Psoas muscle (tissue), 7 donors: ENCODE measurements at regions not wholly inside any gene's neighbourhood (a gene's known extent, or its start where the extent isn't known, plus 50 kb on each side); places are given as distances from the start of the nearest gene placed in this dataset.

Experiments used
- ATAC-seq, 4 donors: fragments of 200-7000 bp; cut with Tn5 transposase; one replicate each; pipeline ENCODE4 v1.9.1; 2020; ENCODE audit warnings: moderate library complexity in 3 of 4, mild to moderate bottlenecking in 2 of 4
- DNase-seq, 2 donors: peaks; one replicate each; pipeline ENCODE4 v3.0.0-alpha.2; 2020
- H3K27ac ChIP-seq: fragments of 200-600 bp; one replicate; pipeline ENCODE4 v1.8.0; 2022
- H3K27me3 ChIP-seq, 3 donors: fragments of 200-600 bp in 1 of 3; one replicate each; pipeline versions ENCODE4 v1.6.1 to v1.8.0; 2013 to 2022; ENCODE audit warnings: low read length in 2 of 3, mild to moderate bottlenecking in 2 of 3, moderate library complexity in 1 of 3; ENCODE audit not compliant: insufficient read depth in 3 of 3
- H3K36me3 ChIP-seq, 2 donors: fragments of 200-600 bp in 1 of 2; one replicate each; pipeline versions ENCODE4 v1.6.1 to v1.8.0; 2013 to 2022; ENCODE audit warnings: low read depth in 1 of 2, mild to moderate bottlenecking in 1 of 2, moderate library complexity in 1 of 2; ENCODE audit not compliant: insufficient read depth in 1 of 2
- H3K4me1 ChIP-seq: fragments of 200-600 bp; one replicate; pipeline ENCODE4 v1.8.0; 2022
- H3K4me3 ChIP-seq: fragments of 200-600 bp; one replicate; pipeline ENCODE4 v1.8.0; 2022; ENCODE audit warnings: mild to moderate bottlenecking
- H3K9me3 ChIP-seq: fragments of 200-600 bp; one replicate; pipeline ENCODE4 v1.8.0; 2022
- WGBS, 3 donors: extraction: QIAGEN DNeasy Blood & Tissue Kit; methylation state at CpG; one replicate each; pipeline versions ENCODE4 v1.1.6 to v1.1.7; 2013; 5-methylcytosine and 5-hydroxymethylcytosine counted together
- intact Hi-C, 2 donors: fragments of 100-400 bp; cut with DNase I; formaldehyde crosslinking; loops; one replicate each; pipeline versions ENCODE4 v1.11.0 to v1.14.2; 2022
- TF ChIP-seq, protein P1 (sequence below): fragments of 200-600 bp; IDR thresholded peaks from one replicate; pipeline ENCODE4 v1.8.0; 2022; ENCODE audit warnings: antibody characterized with exemption
- donor health status: healthy with polysubstance abuse.
- donor health status: DM: no; HTN: no; CAD: no; lungs with moderate emphysema.
- donor health status: Bipolar disorder and iron deficiency.
- donor health status: healthy.
- donor health status: DM: yes; HTN: yes; CAD: no.
- donor health status: DM: no; HTN: no; CAD: no.
- donor health status: DM: yes; HTN: yes; CAD: no.

DNA sequence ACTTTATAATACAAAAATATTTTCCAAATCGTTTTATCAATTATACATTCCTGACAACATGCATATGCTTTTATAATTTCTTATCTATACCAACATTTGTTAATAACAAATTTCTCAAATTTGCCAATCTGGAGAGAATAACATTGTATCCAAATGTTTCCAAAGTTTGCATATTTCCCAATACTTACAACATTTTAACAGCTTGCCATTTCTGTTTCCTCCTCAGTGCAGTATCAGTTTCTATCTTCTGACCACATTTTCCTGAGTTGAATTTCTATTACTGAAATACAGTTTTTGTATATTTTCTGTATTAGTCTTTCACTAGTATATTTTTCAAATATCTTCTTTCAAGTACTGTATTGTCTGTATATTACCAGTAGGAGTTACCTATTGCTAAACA is 1594.3 kb downstream of the PLA2G4A start:
- Histone ChIP-seq H3K27ac (no peak overlapping the region), H3K27me3 (no peaks in the 10 kb centered on the region), H3K9me3 (no peaks in the 10 kb centered on the region), H3K4me3 (no peak overlapping the region), H3K4me1 (no peaks in the 10 kb centered on the region), H3K36me3 (no peaks in the 10 kb centered on the region)
- DNase-seq (no peak), ATAC-seq (no peak)
- TF ChIP-seq, protein P1, sequence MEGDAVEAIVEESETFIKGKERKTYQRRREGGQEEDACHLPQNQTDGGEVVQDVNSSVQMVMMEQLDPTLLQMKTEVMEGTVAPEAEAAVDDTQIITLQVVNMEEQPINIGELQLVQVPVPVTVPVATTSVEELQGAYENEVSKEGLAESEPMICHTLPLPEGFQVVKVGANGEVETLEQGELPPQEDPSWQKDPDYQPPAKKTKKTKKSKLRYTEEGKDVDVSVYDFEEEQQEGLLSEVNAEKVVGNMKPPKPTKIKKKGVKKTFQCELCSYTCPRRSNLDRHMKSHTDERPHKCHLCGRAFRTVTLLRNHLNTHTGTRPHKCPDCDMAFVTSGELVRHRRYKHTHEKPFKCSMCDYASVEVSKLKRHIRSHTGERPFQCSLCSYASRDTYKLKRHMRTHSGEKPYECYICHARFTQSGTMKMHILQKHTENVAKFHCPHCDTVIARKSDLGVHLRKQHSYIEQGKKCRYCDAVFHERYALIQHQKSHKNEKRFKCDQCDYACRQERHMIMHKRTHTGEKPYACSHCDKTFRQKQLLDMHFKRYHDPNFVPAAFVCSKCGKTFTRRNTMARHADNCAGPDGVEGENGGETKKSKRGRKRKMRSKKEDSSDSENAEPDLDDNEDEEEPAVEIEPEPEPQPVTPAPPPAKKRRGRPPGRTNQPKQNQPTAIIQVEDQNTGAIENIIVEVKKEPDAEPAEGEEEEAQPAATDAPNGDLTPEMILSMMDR, result no peak
- 79 to 88% (median 82%) methylated on average over 1 of the region's 1 CpG for WGBS, 3 donors
- intact Hi-C loops, result no loop called here

DNA sequence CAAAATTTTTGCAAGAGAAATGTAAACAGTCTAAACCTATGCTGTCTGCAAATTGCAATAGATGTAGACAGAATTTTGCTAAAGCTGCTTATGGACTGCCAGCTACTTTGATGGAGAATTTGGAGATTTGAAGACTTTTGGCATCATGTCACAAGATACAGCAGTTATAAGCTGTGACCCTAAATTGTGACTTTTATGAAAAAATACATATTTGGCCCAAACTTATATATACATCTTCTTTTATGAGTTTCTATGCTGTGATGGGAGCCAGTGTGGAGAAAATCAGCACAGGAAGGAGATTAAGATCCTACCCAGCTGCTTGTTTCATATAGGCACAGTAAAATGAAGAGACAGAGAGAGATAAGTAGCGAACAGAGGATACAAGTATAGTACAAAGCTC is 1595.4 kb downstream of the PLA2G4A start:
- H3K4me1 ChIP-seq, result no peaks in the 10 kb centered on the region
- 81 to 96% (median 90%) methylated on average over 1 of the region's 1 CpG for WGBS, 3 donors
- TF ChIP-seq, protein P1, result no peak
- intact Hi-C loops, result no loop called here
- no peaks in the 10 kb centered on the region for H3K36me3 ChIP-seq
- H3K27me3 ChIP-seq, result no peaks in the 10 kb centered on the region
- ATAC-seq (no peak), DNase-seq (no peak)
- H3K27ac ChIP-seq, result no peak overlapping the region
- H3K9me3 ChIP-seq, result no peaks in the 10 kb centered on the region
- no peak overlapping the region for H3K4me3 ChIP-seq

DNA sequence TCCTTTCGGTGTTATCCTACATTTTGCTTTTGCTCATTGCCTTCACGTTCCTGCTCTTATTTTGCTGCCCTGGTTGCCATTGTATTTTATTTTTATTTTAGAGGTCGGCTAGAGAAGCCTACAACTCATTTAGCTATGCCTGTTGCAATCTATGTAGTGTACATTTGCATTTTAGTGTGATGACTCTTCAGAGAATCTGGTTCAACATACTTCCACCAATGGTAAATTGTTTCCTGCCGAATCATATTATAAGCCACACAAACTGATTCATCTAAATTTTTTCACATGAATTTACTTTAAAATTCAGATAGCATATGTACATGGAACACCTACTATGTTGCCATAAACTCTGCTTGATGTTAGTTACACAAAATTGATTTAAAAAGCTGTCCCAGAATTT is 1596.9 kb downstream of the PLA2G4A start:
- H3K27me3 ChIP-seq, result no peaks in the 10 kb centered on the region
- H3K4me3 ChIP-seq, result no peak overlapping the region
- H3K4me1 ChIP-seq, result no peaks in the 10 kb centered on the region
- no peak overlapping the region for H3K27ac ChIP-seq
- no peaks in the 10 kb centered on the region for H3K9me3 ChIP-seq
- ATAC-seq (no peak), DNase-seq (no peak)
- WGBS, 3 donors, result 49 to 58% (median 54%) methylated on average over 4 of the region's 4 CpGs
- no peaks in the 10 kb centered on the region for H3K36me3 ChIP-seq
- intact Hi-C loops, result no loop called here
- TF ChIP-seq, protein P1, result no peak

DNA sequence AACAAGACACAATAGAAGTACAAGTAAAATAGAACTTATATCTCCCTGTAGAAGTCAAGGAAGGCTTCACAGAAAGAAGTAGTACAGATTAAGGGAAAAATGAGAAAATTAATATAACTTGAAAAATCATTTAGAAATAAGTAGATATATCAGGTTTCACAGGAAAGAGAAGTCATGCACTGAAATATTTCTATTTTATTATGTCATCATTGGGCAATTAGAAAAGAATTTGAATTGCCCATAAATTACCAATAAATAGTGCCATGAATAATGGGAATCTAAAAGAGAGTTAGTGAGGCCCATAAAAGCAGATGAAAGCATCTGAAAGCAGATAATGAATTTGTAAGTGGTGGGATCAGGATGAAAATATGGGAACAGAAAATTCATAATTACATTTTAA is 1597.8 kb downstream of the PLA2G4A start:
- no peaks in the 10 kb centered on the region for H3K9me3 ChIP-seq
- H3K27ac ChIP-seq, result no peak overlapping the region
- H3K36me3 ChIP-seq, result no peaks in the 10 kb centered on the region
- intact Hi-C loops, result no loop called here
- no peak overlapping the region for H3K4me3 ChIP-seq
- H3K27me3 ChIP-seq, result no peaks in the 10 kb centered on the region
- no peak for ATAC-seq
- TF ChIP-seq, protein P1, result no peak
- no peak for DNase-seq
- no peaks in the 10 kb centered on the region for H3K4me1 ChIP-seq

DNA sequence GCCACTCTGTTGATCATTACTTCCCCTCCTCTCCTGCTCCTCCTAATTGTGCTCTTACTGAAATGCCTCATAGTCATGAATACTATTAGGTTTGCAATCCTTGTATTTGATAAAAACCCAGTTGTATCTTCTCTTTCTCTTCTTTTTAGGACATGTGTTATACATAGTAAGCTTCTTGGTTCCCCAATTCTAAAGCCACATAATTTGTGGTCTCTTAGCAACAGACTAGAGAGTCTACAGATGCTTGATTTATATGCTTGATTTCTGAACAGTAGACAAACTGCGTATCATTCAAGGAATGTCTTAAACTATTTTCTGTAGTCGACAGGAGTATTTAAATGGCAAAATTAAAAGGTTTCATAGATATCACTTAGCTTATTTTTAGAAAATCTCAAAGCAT is 1598.9 kb downstream of the PLA2G4A start:
- TF ChIP-seq, protein P1, result no peak
- WGBS, 3 donors, result 40 to 67% (median 58%) methylated on average over 2 of the region's 2 CpGs
- Histone ChIP-seq H3K36me3 (no peaks in the 10 kb centered on the region), H3K4me3 (no peak overlapping the region), H3K9me3 (no peaks in the 10 kb centered on the region), H3K4me1 (no peaks in the 10 kb centered on the region), H3K27ac (no peak overlapping the region), H3K27me3 (no peaks in the 10 kb centered on the region)
- DNase-seq (no peak), ATAC-seq (no peak)
- intact Hi-C loops, result no loop called here
